ENCODE measurements at regions not wholly inside any gene's neighbourhood (a gene's known extent, or its start where the extent isn't known, plus 50 kb on each side); places are given as distances from the start of the nearest gene placed in this dataset.
"Not testable (repeated sequence)": the region's sequence is repeated elsewhere in the genome, so short reads cannot be mapped to it uniquely, and the experiment has no call there.

DNA sequence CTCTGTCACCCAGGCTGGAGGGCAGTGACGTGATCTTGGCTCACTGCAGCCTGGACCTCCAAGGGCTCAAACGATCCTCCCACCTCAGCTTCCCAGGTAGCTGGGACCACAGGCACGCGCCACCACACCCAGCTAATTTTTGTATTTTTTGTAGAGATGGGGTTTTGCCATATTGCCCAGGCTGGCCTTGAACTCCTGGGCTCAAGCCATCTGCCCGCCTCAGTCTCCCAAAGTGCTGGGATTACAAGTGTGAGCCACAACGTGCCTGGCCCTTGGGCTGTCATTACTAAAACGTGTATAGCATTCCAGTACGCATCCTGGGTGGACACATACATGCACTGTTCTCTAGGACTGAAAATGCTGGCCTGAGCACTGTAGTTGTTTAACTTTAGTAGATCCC, 65.9 kb downstream of the SMIM38 start:
- TF ChIP-seq, protein P1, sequence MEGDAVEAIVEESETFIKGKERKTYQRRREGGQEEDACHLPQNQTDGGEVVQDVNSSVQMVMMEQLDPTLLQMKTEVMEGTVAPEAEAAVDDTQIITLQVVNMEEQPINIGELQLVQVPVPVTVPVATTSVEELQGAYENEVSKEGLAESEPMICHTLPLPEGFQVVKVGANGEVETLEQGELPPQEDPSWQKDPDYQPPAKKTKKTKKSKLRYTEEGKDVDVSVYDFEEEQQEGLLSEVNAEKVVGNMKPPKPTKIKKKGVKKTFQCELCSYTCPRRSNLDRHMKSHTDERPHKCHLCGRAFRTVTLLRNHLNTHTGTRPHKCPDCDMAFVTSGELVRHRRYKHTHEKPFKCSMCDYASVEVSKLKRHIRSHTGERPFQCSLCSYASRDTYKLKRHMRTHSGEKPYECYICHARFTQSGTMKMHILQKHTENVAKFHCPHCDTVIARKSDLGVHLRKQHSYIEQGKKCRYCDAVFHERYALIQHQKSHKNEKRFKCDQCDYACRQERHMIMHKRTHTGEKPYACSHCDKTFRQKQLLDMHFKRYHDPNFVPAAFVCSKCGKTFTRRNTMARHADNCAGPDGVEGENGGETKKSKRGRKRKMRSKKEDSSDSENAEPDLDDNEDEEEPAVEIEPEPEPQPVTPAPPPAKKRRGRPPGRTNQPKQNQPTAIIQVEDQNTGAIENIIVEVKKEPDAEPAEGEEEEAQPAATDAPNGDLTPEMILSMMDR (conservative IDR thresholded peaks at IDR 0.05) = not testable (repeated sequence)
- not testable (repeated sequence) for TF ChIP-seq ZFX (IDR thresholded peaks at IDR 0.05)

All from C4-2B (cell line).